AG04449 (cell line): ENCODE measurements at regions not wholly inside any gene's neighbourhood (a gene's known extent, or its start where the extent isn't known, plus 50 kb on each side); places are given as distances from the start of the nearest gene placed in this dataset.

Experiments used
- CTCF ChIA-PET: fragments of 350-600 bp; formaldehyde crosslinking; extraction: SDS; loops from one replicate; lab custom pipeline; 2021; ENCODE audit warnings: antibody characterized with exemption; lab: Yijun Ruan, JAX
- POLR2A ChIA-PET: fragments of 400-600, 350-600 bp; formaldehyde crosslinking; extraction: SDS; loops from one replicate; lab custom pipeline; 2020; ENCODE audit warnings: antibody characterized with exemption, inconsistent platforms; lab: Yijun Ruan, JAX
- DNase-seq: peaks from one replicate; pipeline ENCODE4 v3.0.0-alpha.2; 2010; ENCODE audit warnings: low read depth, low spot score
- H3K4me3 ChIP-seq: 2 replicates; pipeline ENCODE4 v1.5.1; 2011; ENCODE audit warnings: low read depth, mild to moderate bottlenecking, control low read depth, low read length
- TF ChIP-seq, protein P1 (sequence below): IDR thresholded peaks from one replicate; pipeline ENCODE4 v1.5.1; 2011; ENCODE audit warnings: mild to moderate bottlenecking, moderate library complexity, low read length, control low read depth, inconsistent platforms; ENCODE audit not compliant: insufficient read depth; ENCODE audit errors: missing control alignments

GRCh38 chr18:1930291-1931270, 640.7 kb downstream of the METTL4 start:
- ChIA-PET CTCF (no interaction called here), POLR2A (no interaction called here)
- H3K4me3 ChIP-seq, result no peak overlapping the region
- TF ChIP-seq, protein P1, sequence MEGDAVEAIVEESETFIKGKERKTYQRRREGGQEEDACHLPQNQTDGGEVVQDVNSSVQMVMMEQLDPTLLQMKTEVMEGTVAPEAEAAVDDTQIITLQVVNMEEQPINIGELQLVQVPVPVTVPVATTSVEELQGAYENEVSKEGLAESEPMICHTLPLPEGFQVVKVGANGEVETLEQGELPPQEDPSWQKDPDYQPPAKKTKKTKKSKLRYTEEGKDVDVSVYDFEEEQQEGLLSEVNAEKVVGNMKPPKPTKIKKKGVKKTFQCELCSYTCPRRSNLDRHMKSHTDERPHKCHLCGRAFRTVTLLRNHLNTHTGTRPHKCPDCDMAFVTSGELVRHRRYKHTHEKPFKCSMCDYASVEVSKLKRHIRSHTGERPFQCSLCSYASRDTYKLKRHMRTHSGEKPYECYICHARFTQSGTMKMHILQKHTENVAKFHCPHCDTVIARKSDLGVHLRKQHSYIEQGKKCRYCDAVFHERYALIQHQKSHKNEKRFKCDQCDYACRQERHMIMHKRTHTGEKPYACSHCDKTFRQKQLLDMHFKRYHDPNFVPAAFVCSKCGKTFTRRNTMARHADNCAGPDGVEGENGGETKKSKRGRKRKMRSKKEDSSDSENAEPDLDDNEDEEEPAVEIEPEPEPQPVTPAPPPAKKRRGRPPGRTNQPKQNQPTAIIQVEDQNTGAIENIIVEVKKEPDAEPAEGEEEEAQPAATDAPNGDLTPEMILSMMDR, result no peak
- no peak for DNase-seq

- POLR2A ChIA-PET, result no interaction called here
These were observed 618.8 kb downstream of the METTL4 start for GRCh38 chr18:1952486-1952885.

DNA sequence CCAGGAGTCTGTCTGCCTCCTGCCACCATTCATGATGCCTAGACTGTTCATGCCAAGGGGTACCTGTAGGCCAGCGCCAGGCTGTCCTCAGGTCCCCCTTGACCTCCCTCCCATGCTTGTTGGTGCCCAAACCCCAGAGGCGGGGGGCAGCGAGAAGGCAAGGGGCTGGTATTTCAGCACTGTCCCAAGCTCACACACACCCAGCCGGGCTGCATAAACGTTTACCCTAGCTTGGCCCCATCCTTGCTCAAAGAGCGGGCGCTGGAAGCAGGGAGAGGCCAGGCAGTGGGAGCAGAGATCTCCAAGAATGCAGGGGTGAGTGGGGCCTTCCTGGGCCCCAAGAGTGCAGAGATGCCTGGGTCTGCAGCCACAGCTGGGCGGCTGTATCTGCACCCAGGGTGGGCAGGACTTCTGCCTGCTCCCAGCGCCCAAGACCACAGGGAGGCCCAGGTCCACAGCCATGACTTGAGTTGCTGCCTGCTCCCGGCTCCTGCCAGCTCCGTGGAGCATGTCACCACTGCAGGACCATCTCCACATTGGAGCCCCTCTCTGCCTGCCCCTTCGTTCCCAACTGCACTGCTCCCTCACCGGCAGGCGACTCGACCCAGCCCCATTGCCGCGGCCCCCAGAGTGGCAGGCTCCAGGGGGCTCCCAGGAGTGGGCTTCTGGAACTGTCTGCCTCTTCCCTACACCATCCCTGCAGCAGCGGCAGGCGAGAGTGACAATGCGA, 616.6 kb downstream of the METTL4 start:
- TF ChIP-seq, protein P1, result no peak

More at GRCh38 chr18:1952486-1952885, 618.8 kb downstream of the METTL4 start:
- no peak overlapping the region for H3K4me3 ChIP-seq
- CTCF ChIA-PET, result no interaction called here
- DNase-seq, result no peak
- TF ChIP-seq, protein P1, result no peak

DNA sequence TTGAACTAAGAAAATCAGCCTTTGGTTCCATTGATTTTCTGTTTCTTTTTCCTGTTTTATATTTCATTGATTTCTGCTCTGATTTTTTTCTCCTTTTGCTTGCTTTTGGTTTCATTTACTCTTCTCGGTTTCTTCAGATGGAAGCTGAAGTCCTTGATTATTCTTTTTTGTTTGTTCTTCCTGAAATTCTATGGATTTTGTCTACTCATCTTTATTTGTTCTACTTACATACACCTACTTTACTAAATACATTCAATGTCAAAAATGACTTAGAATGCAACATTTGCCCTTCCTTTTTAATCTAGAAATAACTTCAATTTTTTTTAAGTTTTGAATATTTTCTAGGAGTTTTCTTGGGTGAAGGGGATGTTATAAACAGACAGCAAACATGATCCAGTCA, 612.5 kb downstream of the METTL4 start:
- POLR2A ChIA-PET, result no interaction called here
- TF ChIP-seq, protein P1, result no peak
- DNase-seq, result no peak
- H3K4me3 ChIP-seq, result no peak overlapping the region
- CTCF ChIA-PET, result no interaction called here

More for the DNA sequence above, 616.6 kb downstream of the METTL4 start:
- CTCF ChIA-PET, result no interaction called here
- POLR2A ChIA-PET, result no interaction called here
- H3K4me3 ChIP-seq, result no peak overlapping the region
- DNase-seq, result no peak

GRCh38 chr18:1965016-1965415, 606.3 kb downstream of the METTL4 start:
- no peak overlapping the region for H3K4me3 ChIP-seq
- ChIA-PET POLR2A (no interaction called here), CTCF (no interaction called here)
- TF ChIP-seq, protein P1, result no peak
- DNase-seq, result no peak

GRCh38 chr18:1965541-1965940, 605.8 kb downstream of the METTL4 start:
- TF ChIP-seq, protein P1, result no peak
- POLR2A ChIA-PET, result no interaction called here
- no peak overlapping the region for H3K4me3 ChIP-seq
- no peak for DNase-seq
- CTCF ChIA-PET, result no interaction called here
